Panc1 (cell line): ENCODE measurements at regions not wholly inside any gene's neighbourhood (a gene's known extent, or its start where the extent isn't known, plus 50 kb on each side); places are given as distances from the start of the nearest gene placed in this dataset.

ENCODE experiments used
- ATAC-seq: fragments of 200-7000 bp; cut with Tn5 transposase; 2 replicates; pipeline ENCODE4 v1.9.1; 2020; ENCODE audit warnings: mild to moderate bottlenecking, moderate library complexity
- BruUV-seq: library from RNA; stranded (reverse); fragments of 400-500 nt; replicated peaks from 2 replicates; lab custom pipeline; 2021; lab: Mats Ljungman, UMichigan
- CTCF ChIA-PET: fragments of 300-600 bp; sonication (Branson Sonifier 250); formaldehyde crosslinking; loops from one replicate; lab custom pipeline; 2022; ENCODE audit warnings: antibody characterized with exemption; lab: Charles Lee
- POLR2A ChIA-PET: fragments of 300-600 bp; sonication (Branson Sonifier 250); formaldehyde crosslinking; loops from one replicate; lab custom pipeline; 2022; ENCODE audit warnings: antibody characterized with exemption; lab: Charles Lee
- DNase-seq: peaks from one replicate; pipeline ENCODE4 v3.0.0-alpha.2; 2010; ENCODE audit warnings: low read depth, low spot score
- H3K27ac ChIP-seq: 2 replicates; pipeline ENCODE4 v1.5.1; 2011; ENCODE audit warnings: mild to moderate bottlenecking, low read length, inconsistent platforms
- H3K27me3 ChIP-seq: fragments of 200-500 bp; sonication (Bioruptor generic); 2 replicates; pipeline ENCODE4 v1.6.0; 2014; ENCODE audit warnings: low read length, inconsistent platforms; ENCODE audit not compliant: control insufficient read depth, insufficient read depth
- H3K36me3 ChIP-seq: fragments of 200-500 bp; sonication (Bioruptor generic); 2 replicates; pipeline ENCODE4 v1.5.1; 2014; ENCODE audit warnings: inconsistent platforms, mild to moderate bottlenecking, low read length, moderate library complexity; ENCODE audit not compliant: control insufficient read depth, insufficient read depth
- H3K4me1 ChIP-seq: 2 replicates; pipeline ENCODE4 v1.5.1; 2011; ENCODE audit warnings: inconsistent platforms, mild to moderate bottlenecking, low read length, moderate library complexity; ENCODE audit not compliant: control insufficient read depth, insufficient read depth
- H3K4me3 ChIP-seq, 2 experiments: 2 replicates each; pipeline ENCODE4 v1.5.1; 2011 to 2012; ENCODE audit warnings: low read depth in 2 of 2, low read length in 2 of 2, mild to moderate bottlenecking in 2 of 2, inconsistent platforms in 1 of 2, moderate library complexity in 1 of 2
- H3K9me3 ChIP-seq: fragments of 200-500 bp; sonication (Bioruptor generic); 2 replicates; pipeline ENCODE4 v1.5.1; 2014; ENCODE audit warnings: low read depth, mild to moderate bottlenecking, inconsistent platforms, low read length, moderate library complexity; ENCODE audit not compliant: control insufficient read depth, insufficient read depth
- CTCF ChIP-seq: fragments of 450-650 bp; IDR thresholded peaks from 2 replicates; pipeline ENCODE4 v1.5.1; 2017; ENCODE audit warnings: mild to moderate bottlenecking
- POLR2AphosphoS5 ChIP-seq: IDR thresholded peaks from 2 replicates; pipeline ENCODE4 v1.6.1; 2012; ENCODE audit warnings: mild to moderate bottlenecking, low read depth, low read length, moderate library complexity
- REST ChIP-seq, 2 experiments: IDR thresholded peaks; 2 replicates each; pipeline ENCODE4 v1.6.1; 2011 to 2012; ENCODE audit warnings: low read depth in 2 of 2, control low read depth in 1 of 2, low read length in 1 of 2, mild to moderate bottlenecking in 1 of 2, moderate library complexity in 1 of 2; ENCODE audit not compliant: insufficient read depth in 1 of 2
- SIN3A ChIP-seq: IDR thresholded peaks from 2 replicates; pipeline ENCODE4 v1.6.1; 2012; ENCODE audit warnings: low read depth, mild to moderate bottlenecking, low read length, moderate library complexity, borderline replicate concordance; ENCODE audit not compliant: insufficient read depth
- TCF7L2 ChIP-seq: IDR thresholded peaks from 2 replicates; pipeline ENCODE4 v1.6.1; 2011; ENCODE audit warnings: mild to moderate bottlenecking, low read depth, low read length, inconsistent platforms
- in situ Hi-C: cut with HindIII; loops from 2 replicates; pipeline ENCODE4 v1.10.0; 2016; ENCODE audit warnings: low sequenced_read_pairs, low pct_unique_long_range_greater_than_20kb
- intact Hi-C: fragments of 100-400 bp; cut with micrococcal nuclease; formaldehyde crosslinking; loops from one replicate; pipeline ENCODE4 v1.10.0; 2022; ENCODE audit not compliant: unreplicated experiment

DNA sequence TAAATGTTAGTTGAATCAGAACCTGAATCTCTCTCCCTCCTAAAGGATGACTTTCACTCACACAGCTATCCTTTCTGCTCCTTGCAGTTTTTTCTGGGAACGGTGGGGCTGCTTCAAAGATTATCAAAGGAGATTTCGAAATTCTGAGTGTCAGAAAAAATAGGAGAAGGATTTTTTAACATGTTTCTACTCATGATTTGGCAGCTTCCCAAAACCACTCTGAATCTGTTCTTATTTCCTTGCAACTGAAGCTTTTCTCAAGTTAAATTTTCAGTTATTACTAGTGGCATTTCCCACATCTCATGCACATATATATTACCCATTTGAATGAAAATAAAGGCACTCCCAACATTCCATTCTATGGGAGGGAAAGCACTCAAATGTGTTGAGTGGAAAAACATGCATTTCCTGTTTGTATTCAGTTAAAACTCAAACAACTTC, 123.6 kb downstream of the LCA5 start:
- intact Hi-C loops (no loop called here), in situ Hi-C loops (no loop called here)
- BruUV-seq, result no TSS peak
- POLR2A ChIA-PET, result no interaction called here
- DNase-seq (no peak), ATAC-seq (no peak)
- no peaks in the 10 kb centered on the region for H3K27me3 ChIP-seq
- H3K36me3 ChIP-seq, result no peaks in the 10 kb centered on the region
- CTCF ChIA-PET, result no interaction called here
- no peak overlapping the region for H3K4me3 ChIP-seq
- H3K9me3 ChIP-seq, result no peaks in the 10 kb centered on the region
- H3K27ac ChIP-seq, result no peak overlapping the region
- TF ChIP-seq CTCF (no peak), SIN3A (no peak), REST (IDR thresholded peaks at IDR 0.05; ENCODE audit: insufficient read depth in 1 of 2, low read depth in 2 of 2, low read length in 1 of 2) (no peak), POLR2AphosphoS5 (no peak), TCF7L2 (no peak)
- no peaks in the 10 kb centered on the region for H3K4me1 ChIP-seq

DNA sequence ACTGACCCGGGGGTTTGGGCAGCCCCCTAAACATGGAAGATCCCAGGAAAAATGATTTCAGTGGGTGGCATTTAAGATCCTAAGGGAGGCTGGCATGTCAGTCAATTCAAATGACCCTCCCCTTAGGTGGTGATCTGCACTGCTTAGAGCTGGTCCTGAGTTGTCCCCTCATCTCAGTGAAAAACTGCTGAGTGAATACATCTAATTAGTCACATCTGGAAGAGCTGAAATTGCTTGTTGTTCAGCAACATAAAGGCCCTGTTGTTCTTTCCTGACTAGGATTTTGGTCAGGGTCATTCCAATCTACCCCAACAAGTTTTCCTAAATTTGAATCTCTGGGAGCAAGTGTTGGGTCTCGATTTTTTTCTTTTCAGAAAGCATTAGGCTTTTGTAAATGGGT, 126.4 kb downstream of the LCA5 start:
- intact Hi-C loops (no loop called here), in situ Hi-C loops (no loop called here)
- BruUV-seq, result no TSS peak
- no peak overlapping the region for H3K27ac ChIP-seq
- no peaks in the 10 kb centered on the region for H3K9me3 ChIP-seq
- no peak for TF ChIP-seq REST (IDR thresholded peaks at IDR 0.05; ENCODE audit: insufficient read depth in 1 of 2, low read depth in 2 of 2, low read length in 1 of 2)
- no peak for TF ChIP-seq TCF7L2
- TF ChIP-seq POLR2AphosphoS5, result no peak
- TF ChIP-seq SIN3A, result no peak
- TF ChIP-seq CTCF, result no peak
- no peak overlapping the region for H3K4me3 ChIP-seq
- H3K4me1 ChIP-seq, result no peaks in the 10 kb centered on the region
- no peaks in the 10 kb centered on the region for H3K27me3 ChIP-seq
- ChIA-PET CTCF (no interaction called here), POLR2A (no interaction called here)
- ATAC-seq, result no peak
- DNase-seq, result no peak
- H3K36me3 ChIP-seq, result no peaks in the 10 kb centered on the region
